Astrocyte (in vitro differentiated cells and primary cell): ENCODE measurements at regions not wholly inside any gene's neighbourhood (a gene's known extent, or its start where the extent isn't known, plus 50 kb on each side); places are given as distances from the start of the nearest gene placed in this dataset.

Source experiments
- DNase-seq: peaks from one replicate; pipeline ENCODE4 v3.0.0-alpha.2; 2010; ENCODE audit warnings: low read depth
- FAIRE-seq: peaks from 2 replicates; lab custom pipeline; 2011; peaks lifted over from hg19 to GRCh38; lab: Jason Lieb, UNC
- H2AFZ ChIP-seq: 2 replicates; pipeline ENCODE4 v1.6.0; 2012; ENCODE audit warnings: low read depth, low read length, inconsistent platforms
- H3K27ac ChIP-seq: 2 replicates; pipeline ENCODE4 v1.5.1; 2011; ENCODE audit warnings: low read depth, low read length, inconsistent platforms
- H3K27me3 ChIP-seq: 2 replicates; pipeline ENCODE4 v1.6.0; 2011; ENCODE audit warnings: low read length, inconsistent platforms; ENCODE audit not compliant: insufficient read depth
- H3K36me3 ChIP-seq: 2 replicates; pipeline ENCODE4 v1.5.1; 2011; ENCODE audit warnings: low read length, inconsistent platforms; ENCODE audit not compliant: insufficient read depth
- H3K4me1 ChIP-seq: 2 replicates; pipeline ENCODE4 v1.5.1; 2011; ENCODE audit warnings: low read length, inconsistent platforms; ENCODE audit not compliant: insufficient read depth
- H3K4me2 ChIP-seq: 2 replicates; pipeline ENCODE4 v1.6.0; 2012; ENCODE audit warnings: low read length, inconsistent platforms
- H3K4me3 ChIP-seq: 2 replicates; pipeline ENCODE4 v1.5.1; 2011; ENCODE audit warnings: low read depth, mild to moderate bottlenecking, low read length, inconsistent platforms; ENCODE audit not compliant: insufficient read depth
- H3K79me2 ChIP-seq: 2 replicates; pipeline ENCODE4 v1.6.0; 2012; ENCODE audit warnings: mild to moderate bottlenecking, low read length, inconsistent platforms; ENCODE audit not compliant: insufficient read depth
- H3K9ac ChIP-seq: 2 replicates; pipeline ENCODE4 v1.6.0; 2012; ENCODE audit warnings: mild to moderate bottlenecking, low read length, inconsistent platforms
- H3K9me3 ChIP-seq: 2 replicates; pipeline ENCODE4 v1.5.1; 2012; ENCODE audit warnings: low read depth, mild to moderate bottlenecking, low read length, inconsistent platforms; ENCODE audit not compliant: insufficient read depth
- H4K20me1 ChIP-seq: 2 replicates; pipeline ENCODE4 v1.6.0; 2012; ENCODE audit warnings: low read length, inconsistent platforms; ENCODE audit not compliant: insufficient read depth
- H3K27ac Mint-ChIP-seq: one replicate; pipeline ENCODE4 v1.8.0; 2021; ENCODE audit warnings: mild to moderate bottlenecking, mixed read lengths; ENCODE audit not compliant: unreplicated experiment
- H3K27me3 Mint-ChIP-seq: one replicate; pipeline ENCODE4 v1.8.0; 2021; ENCODE audit warnings: low read depth, mixed read lengths; ENCODE audit not compliant: unreplicated experiment
- H3K36me3 Mint-ChIP-seq: one replicate; pipeline ENCODE4 v1.8.0; 2021; ENCODE audit warnings: low read depth, mixed read lengths; ENCODE audit not compliant: unreplicated experiment
- H3K4me1 Mint-ChIP-seq: one replicate; pipeline ENCODE4 v1.8.0; 2021; ENCODE audit warnings: low read depth, mixed read lengths; ENCODE audit not compliant: unreplicated experiment
- H3K4me3 Mint-ChIP-seq: one replicate; pipeline ENCODE4 v1.8.0; 2021; ENCODE audit warnings: mild to moderate bottlenecking, moderate library complexity, mixed read lengths; ENCODE audit not compliant: unreplicated experiment
- H3K9me3 Mint-ChIP-seq: one replicate; pipeline ENCODE4 v1.8.0; 2021; ENCODE audit warnings: mild to moderate bottlenecking, mixed read lengths; ENCODE audit not compliant: unreplicated experiment
- CTCF ChIP-seq: IDR thresholded peaks from 2 replicates; pipeline ENCODE4 v1.5.1; 2011; ENCODE audit warnings: low read depth, mild to moderate bottlenecking, inconsistent platforms, low read length, moderate library complexity; ENCODE audit not compliant: insufficient read depth
- EZH2 ChIP-seq: IDR thresholded peaks from 2 replicates; pipeline ENCODE4 v1.6.1; 2012; ENCODE audit warnings: mild to moderate bottlenecking, low read length, inconsistent platforms; ENCODE audit not compliant: insufficient read depth

- Histone ChIP-seq H3K36me3 (no peaks in the 10 kb centered on the region), H3K4me2 (no peak overlapping the region), H3K27ac (no peak overlapping the region), H4K20me1 (no peaks in the 10 kb centered on the region), H3K4me1 (no peaks in the 10 kb centered on the region), H3K27me3 (no peaks in the 10 kb centered on the region), H2AFZ (no peak overlapping the region), H3K9ac (no peak overlapping the region), H3K4me3 (no peak overlapping the region), H3K79me2 (no peaks in the 10 kb centered on the region), H3K9me3 (no peaks in the 10 kb centered on the region)
- no peaks in the 10 kb centered on the region for H3K9me3 Mint-ChIP-seq
- H3K4me1 Mint-ChIP-seq, result no peaks in the 10 kb centered on the region
- H3K36me3 Mint-ChIP-seq, result no peaks in the 10 kb centered on the region
- H3K27ac Mint-ChIP-seq, result no peak overlapping the region
- TF ChIP-seq CTCF (no peak), EZH2 (no peak)
- no peak overlapping the region for H3K4me3 Mint-ChIP-seq
- peaks cover 42% of the 10 kb centered on the region for H3K27me3 Mint-ChIP-seq
- DNase-seq (no peak), FAIRE-seq (no peak)
These were observed 132.2 kb downstream of the DHX35 start for GRCh38 chr20:39094391-39094790.

GRCh38 chr20:39092733-39093410, 130.7 kb downstream of the DHX35 start:
- Histone ChIP-seq H3K4me3 (no peak overlapping the region), H3K36me3 (no peaks in the 10 kb centered on the region), H3K27ac (no peak overlapping the region), H3K9ac (no peak overlapping the region), H3K4me1 (no peaks in the 10 kb centered on the region), H3K4me2 (no peak overlapping the region), H3K27me3 (no peaks in the 10 kb centered on the region), H3K9me3 (no peaks in the 10 kb centered on the region), H2AFZ (no peak overlapping the region), H3K79me2 (no peaks in the 10 kb centered on the region), H4K20me1 (no peaks in the 10 kb centered on the region)
- no peak for DNase-seq
- TF ChIP-seq EZH2 (no peak), CTCF (no peak)
- no peak for FAIRE-seq
- Mint-ChIP-seq H3K27me3 (peaks cover 33% of the 10 kb centered on the region), H3K36me3 (no peaks in the 10 kb centered on the region), H3K4me1 (no peaks in the 10 kb centered on the region), H3K9me3 (peaks cover 3% of the 10 kb centered on the region), H3K4me3 (no peak overlapping the region), H3K27ac (no peak overlapping the region)

GRCh38 chr20:39090906-39091305, 128.8 kb downstream of the DHX35 start:
- H3K9ac ChIP-seq, result no peak overlapping the region
- H3K4me1 ChIP-seq, result no peaks in the 10 kb centered on the region
- H2AFZ ChIP-seq, result no peak overlapping the region
- no peaks in the 10 kb centered on the region for H3K79me2 ChIP-seq
- no peaks in the 10 kb centered on the region for H3K9me3 ChIP-seq
- no peaks in the 10 kb centered on the region for H3K36me3 ChIP-seq
- no peaks in the 10 kb centered on the region for H3K27me3 ChIP-seq
- Mint-ChIP-seq H3K4me3 (no peak overlapping the region), H3K27me3 (peaks cover 23% of the 10 kb centered on the region), H3K36me3 (no peaks in the 10 kb centered on the region), H3K27ac (no peak overlapping the region), H3K9me3 (peaks cover 3% of the 10 kb centered on the region), H3K4me1 (no peaks in the 10 kb centered on the region)
- H3K4me2 ChIP-seq, result no peak overlapping the region
- FAIRE-seq, result no peak
- no peaks in the 10 kb centered on the region for H4K20me1 ChIP-seq
- no peak for DNase-seq
- H3K27ac ChIP-seq, result no peak overlapping the region
- TF ChIP-seq EZH2, result no peak
- TF ChIP-seq CTCF, result no peak
- H3K4me3 ChIP-seq, result no peak overlapping the region
